Stimulated activated CD8-positive, alpha-beta memory T cell treated with anti-CD3 and anti-CD28 coated beads, Interleukin-12 subunit alpha, Interleukin-12 subunit beta, amount 100 ng/mL, for 1 hour (primary cell): ENCODE measurements at regions not wholly inside any gene's neighbourhood (a gene's known extent, or its start where the extent isn't known, plus 50 kb on each side); places are given as distances from the start of the nearest gene placed in this dataset.
"Not testable (repeated sequence)": the region's sequence is repeated elsewhere in the genome, so short reads cannot be mapped to it uniquely, and the experiment has no call there.

Experiments
- DNase-seq: peaks from one replicate; pipeline ENCODE4 v3.0.0-alpha.2; 2020; ENCODE audit warnings: low read depth

- not testable (repeated sequence) for DNase-seq
Observed at GRCh38 chr17:45554479-45554878, 64.0 kb upstream of the PLEKHM1 start.

DNA sequence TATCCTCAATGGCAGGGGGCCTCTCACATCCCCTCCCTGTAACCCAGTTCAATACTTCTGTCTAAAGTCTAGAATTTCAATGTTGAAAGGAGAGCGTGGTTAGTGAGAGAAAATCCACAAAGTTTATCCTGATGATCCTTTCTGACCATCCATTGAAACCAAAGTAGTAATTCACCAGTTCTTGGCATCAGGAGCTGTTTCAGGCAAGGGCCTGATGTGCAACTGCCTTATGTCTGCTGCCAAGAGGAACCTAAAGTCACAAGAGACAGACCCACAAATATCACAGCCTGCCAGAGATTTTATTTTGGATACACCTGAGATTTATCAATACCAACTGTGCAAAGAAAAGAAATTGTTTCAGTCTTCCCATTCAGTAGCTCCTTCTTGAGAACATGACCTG lies 68.3 kb upstream of the PLEKHM1 start:
- not testable (repeated sequence) for DNase-seq

- DNase-seq = not testable (repeated sequence)
Observed at GRCh38 chr17:45562868-45563267, 72.3 kb upstream of the PLEKHM1 start.

- not testable (repeated sequence) for DNase-seq
Observed at GRCh38 chr17:45563283-45563682, 72.8 kb upstream of the PLEKHM1 start.

GRCh38 chr17:45568275-45568674 lies 77.8 kb upstream of the PLEKHM1 start:
- DNase-seq = not testable (repeated sequence)

GRCh38 chr17:45573326-45573725 lies 82.8 kb upstream of the PLEKHM1 start:
- not testable (repeated sequence) for DNase-seq

DNA sequence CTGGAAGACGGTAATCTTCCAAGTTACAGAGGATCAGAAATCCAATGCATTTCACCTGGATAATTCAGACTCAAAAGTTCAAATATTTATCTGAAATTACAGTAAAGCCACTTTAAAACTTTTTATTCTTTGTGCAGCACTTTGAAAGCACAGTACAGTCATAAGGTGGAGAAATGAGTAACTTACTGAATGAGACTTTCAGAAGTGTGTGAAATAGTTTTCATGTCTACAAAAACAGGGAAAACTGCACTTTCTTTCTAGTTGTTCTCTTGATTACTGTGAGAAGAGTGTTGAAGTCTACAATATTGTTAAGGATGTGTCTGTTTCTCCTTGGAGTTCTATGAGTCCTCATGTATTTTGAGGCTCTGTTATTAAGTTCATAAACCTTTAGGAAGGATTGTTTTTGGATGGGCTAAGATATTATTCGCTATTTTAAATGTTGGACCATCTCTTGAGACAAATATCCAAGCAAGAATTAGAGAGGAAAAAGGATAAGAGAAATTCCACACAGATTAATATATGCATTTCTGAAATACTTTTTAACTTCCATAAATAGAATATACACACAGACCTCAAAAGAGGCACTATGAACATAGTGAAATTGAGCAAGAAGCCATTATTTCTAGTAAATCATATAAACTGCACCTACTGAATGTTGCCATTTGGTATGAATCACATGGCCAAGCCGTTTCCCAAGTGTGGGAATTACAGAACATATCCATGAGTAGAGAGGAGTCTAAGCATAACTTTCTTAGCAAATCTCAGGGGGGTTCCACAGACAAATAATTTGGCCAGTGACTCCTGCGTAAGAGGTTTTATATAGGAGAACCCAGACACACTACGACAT lies 83.6 kb upstream of the PLEKHM1 start:
- DNase-seq = no peak

GRCh38 chr17:45575126-45575885 lies 84.8 kb upstream of the PLEKHM1 start:
- DNase-seq = no peak

DNA sequence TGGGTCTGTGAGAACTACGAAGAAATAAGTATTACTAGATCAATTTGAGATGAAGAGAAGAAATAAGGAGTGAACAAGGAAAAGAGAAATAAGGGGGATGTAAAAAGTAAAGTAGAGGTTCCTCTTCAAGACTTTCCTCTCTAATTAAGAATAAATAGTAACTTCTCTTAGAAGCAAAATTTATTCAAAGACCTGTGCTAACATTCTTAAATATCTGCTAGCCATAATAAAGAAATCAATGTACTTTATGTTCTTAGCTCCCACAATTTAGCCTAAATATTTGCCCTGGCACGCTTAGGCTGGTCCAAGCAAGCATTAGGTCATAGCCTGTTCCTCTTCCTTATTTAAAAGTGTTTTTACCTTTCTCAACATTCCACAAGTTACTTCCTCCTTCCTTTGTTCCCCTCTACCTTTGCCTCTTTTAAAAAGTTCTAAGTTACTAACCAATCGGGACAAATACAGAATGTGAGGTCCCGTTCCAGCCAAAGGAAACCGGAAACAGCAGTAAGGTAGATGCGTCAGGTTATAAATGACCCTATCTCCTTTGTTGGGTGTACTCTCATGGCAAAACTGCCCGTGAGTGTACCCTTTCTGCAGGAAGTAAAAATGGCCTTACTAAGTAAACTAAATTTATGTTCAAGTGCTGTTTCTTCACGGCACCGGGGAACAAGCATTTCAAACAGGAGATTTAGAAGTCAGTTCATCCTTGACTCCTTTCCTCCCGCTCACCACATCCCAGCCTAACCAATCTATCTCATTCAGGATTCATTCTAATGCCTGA lies 86.2 kb upstream of the PLEKHM1 start:
- not testable (repeated sequence) for DNase-seq

DNA sequence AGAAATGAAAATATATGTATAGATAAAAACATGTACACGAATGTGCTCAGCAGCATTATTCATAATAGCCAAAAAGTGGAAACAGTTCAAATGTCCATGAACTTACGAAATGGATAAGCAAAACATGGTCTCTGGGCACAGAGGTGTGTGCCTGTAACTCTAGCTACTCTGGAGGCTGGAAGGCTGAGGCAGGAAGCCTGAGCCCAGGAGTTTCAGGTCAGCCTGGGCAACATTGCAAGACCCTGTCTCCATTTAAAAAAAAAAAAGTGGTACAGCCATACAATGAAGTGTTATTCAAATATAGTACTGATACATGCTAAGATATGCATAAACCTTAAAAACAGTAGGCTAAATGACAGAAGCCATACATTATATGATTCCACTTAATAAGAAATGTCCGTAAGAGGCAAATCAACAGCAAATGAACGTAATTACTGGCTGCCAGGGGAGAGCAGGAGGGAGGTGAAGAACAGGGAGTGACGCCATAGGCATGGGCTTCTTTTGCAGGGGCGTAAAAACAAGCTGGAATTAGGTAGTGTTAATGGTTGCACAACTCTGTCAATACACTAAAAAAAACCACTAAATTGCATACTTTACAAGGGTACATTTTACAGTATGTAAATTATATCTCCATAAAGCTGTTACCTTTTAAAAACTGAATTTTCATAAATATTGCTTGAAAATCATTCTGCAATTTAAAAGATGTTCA lies 87.2 kb upstream of the PLEKHM1 start:
- no peak for DNase-seq

- no peak for DNase-seq
Observed at GRCh38 chr17:45578516-45579455, 88.3 kb upstream of the PLEKHM1 start.

- DNase-seq = no peak
Observed at GRCh38 chr17:45579529-45580495, 89.3 kb upstream of the PLEKHM1 start.

GRCh38 chr17:45580924-45581323 lies 90.4 kb upstream of the PLEKHM1 start:
- no peak for DNase-seq

DNA sequence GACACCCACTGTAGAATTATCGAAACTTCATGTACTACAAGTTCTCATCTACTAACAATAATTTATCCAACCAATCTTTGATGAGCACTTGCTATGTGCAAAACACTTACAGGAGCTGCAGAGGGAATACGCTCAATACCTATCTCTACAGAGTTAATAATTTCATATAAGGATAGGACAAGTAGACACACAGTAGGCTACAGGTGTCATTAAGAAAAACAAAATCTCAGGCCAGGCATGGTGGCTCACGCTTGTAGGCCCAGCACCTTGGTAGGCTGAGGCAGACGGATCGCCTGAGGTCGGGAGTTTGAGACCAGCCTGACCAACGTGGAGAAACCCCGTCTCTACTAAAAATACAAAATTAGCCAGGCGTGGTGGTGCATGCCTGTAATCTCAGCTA lies 91.3 kb upstream of the PLEKHM1 start:
- DNase-seq = no peak

GRCh38 chr17:45584092-45585036 lies 93.8 kb upstream of the PLEKHM1 start:
- DNase-seq = peak; percentile 44

GRCh38 chr17:45585037-45585733 lies 94.7 kb upstream of the PLEKHM1 start:
- peak; percentile 82 for DNase-seq

DNA sequence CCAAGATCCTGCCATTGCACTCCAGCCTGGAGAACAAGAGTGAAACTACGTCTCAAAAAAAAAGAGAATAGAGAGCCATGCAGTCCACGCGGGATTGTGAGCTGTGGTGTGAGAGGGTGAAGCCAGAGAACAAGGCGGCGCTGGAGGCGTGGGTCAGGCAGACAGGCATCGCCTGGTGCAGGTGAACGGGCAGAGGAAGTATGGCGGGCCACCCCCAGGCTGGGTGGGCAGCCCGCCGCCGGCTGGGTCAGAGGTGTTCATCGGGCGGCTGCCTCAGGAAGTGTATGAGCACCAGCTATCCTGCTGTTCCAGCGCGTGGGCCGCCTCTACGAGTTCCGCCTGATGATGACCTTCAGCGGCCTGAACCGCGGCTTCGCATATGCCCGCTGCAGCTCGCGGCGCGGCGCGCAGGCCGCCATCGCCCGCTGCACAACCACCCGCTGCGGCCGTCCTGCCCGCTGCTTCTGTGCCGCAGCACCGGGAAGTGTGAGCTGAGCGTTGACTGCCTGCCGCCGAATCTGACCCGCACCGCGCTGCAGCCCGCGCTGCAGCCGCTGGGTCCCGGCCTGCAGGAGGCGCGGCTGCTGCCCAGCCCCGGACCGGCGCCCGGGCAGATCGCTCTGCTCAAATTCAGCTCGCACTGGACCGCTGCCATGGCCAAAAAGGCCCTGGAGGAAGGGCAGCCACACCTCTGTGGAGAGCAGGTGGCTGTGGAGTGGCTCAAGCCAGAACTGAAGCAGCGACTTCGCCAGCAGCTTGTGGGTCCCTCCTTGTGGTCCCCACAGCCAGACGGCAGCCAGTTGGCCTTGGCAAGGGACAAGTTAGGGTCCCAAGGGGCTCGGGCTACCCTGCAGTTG lies 95.5 kb upstream of the PLEKHM1 start:
- DNase-seq = not testable (repeated sequence)
